PC-9 (cell line): ENCODE measurements at regions not wholly inside any gene's neighbourhood (a gene's known extent, or its start where the extent isn't known, plus 50 kb on each side); places are given as distances from the start of the nearest gene placed in this dataset.

Experiments
- BruUV-seq: library from RNA; stranded (reverse); fragments of 400-500 nt; replicated peaks from 2 replicates; lab custom pipeline; 2021; lab: Mats Ljungman, UMichigan
- CTCF ChIA-PET: fragments of 300-600 bp; sonication (Branson Sonifier 250); formaldehyde crosslinking; loops from one replicate; lab custom pipeline; 2022; ENCODE audit warnings: antibody characterized with exemption; lab: Charles Lee
- POLR2A ChIA-PET: fragments of 300-600 bp; sonication (Branson Sonifier 250); formaldehyde crosslinking; loops from one replicate; lab custom pipeline; 2022; ENCODE audit warnings: antibody characterized with exemption; ENCODE audit not compliant: unreplicated experiment; lab: Charles Lee
- DNase-seq, 2 experiments: peaks; one replicate each; pipeline versions ENCODE4 v3.0.0 to v3.0.0-alpha.2; 2015 to 2022; ENCODE audit warnings: mixed read lengths in 1 of 2
- H2AFZ ChIP-seq: fragments of 200-600 bp; sonication (generic); 2 replicates; pipeline ENCODE4 v1.8.1; 2017; ENCODE audit warnings: antibody characterized with exemption
- H3F3A ChIP-seq: fragments of 200-600 bp; sonication (generic); 2 replicates; pipeline ENCODE4 v1.8.1; 2017; ENCODE audit warnings: antibody characterized with exemption, mild to moderate bottlenecking, low read depth; ENCODE audit not compliant: insufficient read depth
- H3K27ac ChIP-seq: fragments of 200-600 bp; sonication (generic); 2 replicates; pipeline ENCODE4 v1.6.1; 2016; ENCODE audit warnings: mixed run types
- H3K27me3 ChIP-seq: fragments of 200-600 bp; sonication (generic); 2 replicates; pipeline ENCODE4 v1.6.1; 2016; ENCODE audit warnings: low read depth, mixed run types; ENCODE audit not compliant: insufficient read depth
- H3K36me3 ChIP-seq: fragments of 200-600 bp; sonication (generic); 2 replicates; pipeline ENCODE4 v1.6.1; 2016; ENCODE audit warnings: low read depth, mixed run types
- H3K4me1 ChIP-seq: fragments of 200-600 bp; sonication (generic); replicated peaks from 2 replicates; pipeline ENCODE4 v1.6.1; 2016; ENCODE audit warnings: mixed run types; ENCODE audit not compliant: insufficient read depth
- H3K4me2 ChIP-seq: fragments of 200-600 bp; sonication (generic); 2 replicates; pipeline ENCODE4 v1.6.1; 2017; ENCODE audit warnings: mixed run types
- H3K4me3 ChIP-seq: fragments of 200-600 bp; sonication (generic); 2 replicates; pipeline ENCODE4 v1.6.1; 2016; ENCODE audit warnings: mixed run types
- H3K79me2 ChIP-seq: fragments of 200-600 bp; sonication (generic); 2 replicates; pipeline ENCODE4 v1.6.1; 2017; ENCODE audit warnings: low read depth, mixed run types
- H3K9me2 ChIP-seq: fragments of 200-600 bp; sonication (generic); 2 replicates; pipeline ENCODE4 v1.8.1; 2017; ENCODE audit warnings: mild to moderate bottlenecking; ENCODE audit not compliant: insufficient read depth
- H3K9me3 ChIP-seq: fragments of 200-600 bp; sonication (generic); 2 replicates; pipeline ENCODE4 v1.8.1; 2016; ENCODE audit warnings: low read depth; ENCODE audit not compliant: insufficient read depth
- H4K20me1 ChIP-seq: fragments of 200-600 bp; sonication (generic); 2 replicates; pipeline ENCODE4 v1.8.1; 2017; ENCODE audit not compliant: insufficient read depth
- EZH2 ChIP-seq: fragments of 200-600 bp; sonication (generic); IDR thresholded peaks from 2 replicates; pipeline ENCODE4 v1.8.0; 2017; ENCODE audit warnings: antibody characterized with exemption, low read depth
- intact Hi-C: fragments of 100-400 bp; cut with micrococcal nuclease; formaldehyde crosslinking; loops from one replicate; pipeline ENCODE4 v1.10.0; 2022; ENCODE audit not compliant: unreplicated experiment
- TF ChIP-seq, protein P1 (sequence below): fragments of 200-600 bp; sonication (generic); conservative IDR thresholded peaks from 2 replicates; pipeline ENCODE4 v1.6.1; 2017; ENCODE audit warnings: mixed run types, antibody characterized with exemption, mild to moderate bottlenecking, moderate library complexity

DNA sequence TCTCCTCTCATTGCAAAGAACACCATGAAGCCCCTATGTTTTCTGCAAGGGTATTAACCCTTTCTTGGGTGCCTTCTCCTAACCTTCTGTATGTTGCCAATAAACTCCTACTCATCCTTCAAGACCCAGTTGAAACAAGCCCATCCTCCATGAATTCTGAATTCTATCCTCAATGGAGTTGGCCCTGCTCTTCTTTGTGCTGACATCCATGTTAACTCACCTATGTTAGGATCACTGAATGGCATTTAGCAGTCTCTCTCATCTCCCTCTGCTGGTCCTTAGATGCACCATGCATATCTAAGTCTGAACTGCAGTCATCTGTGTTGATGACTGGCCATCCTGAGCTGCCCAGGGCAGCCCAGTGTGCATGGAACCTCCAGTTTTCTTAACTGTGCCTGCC is 129.8 kb downstream of the BUB3 start:
- Histone ChIP-seq H3K79me2 (no peaks in the 10 kb centered on the region), H3K4me3 (no peak overlapping the region), H3K36me3 (no peaks in the 10 kb centered on the region), H3K27ac (no peak overlapping the region), H3K9me2 (no peaks in the 10 kb centered on the region; the same call in 1 of the 2 replicates), H2AFZ (no peak overlapping the region), H3K4me2 (no peak overlapping the region), H3F3A (no peaks in the 10 kb centered on the region), H3K4me1 (no peaks in the 10 kb centered on the region), H4K20me1 (no peaks in the 10 kb centered on the region), H3K9me3 (no peaks in the 10 kb centered on the region), H3K27me3 (no peaks in the 10 kb centered on the region)
- POLR2A ChIA-PET: no interaction called here
- no peak for DNase-seq
- TF ChIP-seq EZH2: no peak
- TF ChIP-seq, protein P1, sequence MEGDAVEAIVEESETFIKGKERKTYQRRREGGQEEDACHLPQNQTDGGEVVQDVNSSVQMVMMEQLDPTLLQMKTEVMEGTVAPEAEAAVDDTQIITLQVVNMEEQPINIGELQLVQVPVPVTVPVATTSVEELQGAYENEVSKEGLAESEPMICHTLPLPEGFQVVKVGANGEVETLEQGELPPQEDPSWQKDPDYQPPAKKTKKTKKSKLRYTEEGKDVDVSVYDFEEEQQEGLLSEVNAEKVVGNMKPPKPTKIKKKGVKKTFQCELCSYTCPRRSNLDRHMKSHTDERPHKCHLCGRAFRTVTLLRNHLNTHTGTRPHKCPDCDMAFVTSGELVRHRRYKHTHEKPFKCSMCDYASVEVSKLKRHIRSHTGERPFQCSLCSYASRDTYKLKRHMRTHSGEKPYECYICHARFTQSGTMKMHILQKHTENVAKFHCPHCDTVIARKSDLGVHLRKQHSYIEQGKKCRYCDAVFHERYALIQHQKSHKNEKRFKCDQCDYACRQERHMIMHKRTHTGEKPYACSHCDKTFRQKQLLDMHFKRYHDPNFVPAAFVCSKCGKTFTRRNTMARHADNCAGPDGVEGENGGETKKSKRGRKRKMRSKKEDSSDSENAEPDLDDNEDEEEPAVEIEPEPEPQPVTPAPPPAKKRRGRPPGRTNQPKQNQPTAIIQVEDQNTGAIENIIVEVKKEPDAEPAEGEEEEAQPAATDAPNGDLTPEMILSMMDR: peak; percentile 29; the same call in 1 of the 2 replicates
- no TSS peak for BruUV-seq
- CTCF ChIA-PET: no interaction called here
- intact Hi-C loops: no loop called here

DNA sequence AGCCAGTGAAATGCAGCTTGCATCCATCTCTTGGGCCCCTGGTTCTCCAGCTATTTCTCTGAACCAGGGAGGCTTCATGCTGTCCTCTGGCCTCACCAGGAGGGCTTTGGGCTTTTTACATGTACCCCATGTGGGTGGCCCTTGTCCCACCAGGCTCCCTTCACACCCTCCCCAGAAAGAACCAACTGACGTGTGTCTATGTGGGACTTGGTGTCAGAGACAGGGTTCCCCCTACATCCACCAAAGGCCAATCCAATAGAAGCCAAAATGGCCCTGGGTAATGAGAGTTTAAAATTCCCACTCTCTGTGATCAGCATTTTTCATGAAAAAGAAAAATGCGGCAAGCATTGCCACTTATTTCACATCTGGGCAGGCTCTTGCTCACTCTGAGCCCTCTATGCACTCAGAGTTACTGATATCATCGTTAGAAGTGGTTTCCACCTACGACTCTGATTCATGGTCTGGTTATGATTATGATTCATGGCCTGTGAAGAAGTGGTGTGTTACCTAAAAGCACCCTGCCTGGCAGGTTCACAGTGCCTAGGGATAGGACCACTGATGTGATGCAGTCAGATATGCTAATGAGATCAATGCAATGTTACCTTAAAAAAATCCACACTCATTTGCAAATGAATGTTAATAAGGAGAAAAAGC is 133.5 kb downstream of the BUB3 start:
- no peaks in the 10 kb centered on the region for H3K36me3 ChIP-seq
- no peaks in the 10 kb centered on the region for H3K27me3 ChIP-seq
- H3K9me2 ChIP-seq: no peaks in the 10 kb centered on the region
- no peak overlapping the region for H3K4me2 ChIP-seq
- H4K20me1 ChIP-seq: no peaks in the 10 kb centered on the region
- TF ChIP-seq, protein P1: no peak
- no peak for TF ChIP-seq EZH2
- ChIA-PET CTCF (no interaction called here), POLR2A (no interaction called here)
- peak in 1 of 2 experiments; percentile 70 for DNase-seq
- no TSS peak for BruUV-seq
- H3K79me2 ChIP-seq: no peaks in the 10 kb centered on the region
- H3F3A ChIP-seq: no peaks in the 10 kb centered on the region
- H3K4me1 ChIP-seq: no peaks in the 10 kb centered on the region
- no peaks in the 10 kb centered on the region for H3K9me3 ChIP-seq
- intact Hi-C loops: no loop called here
- no peak overlapping the region for H3K4me3 ChIP-seq
- peak overlapping the region; percentile 49; the same call in 1 of the 2 replicates for H3K27ac ChIP-seq
- H2AFZ ChIP-seq: no peak overlapping the region

DNA sequence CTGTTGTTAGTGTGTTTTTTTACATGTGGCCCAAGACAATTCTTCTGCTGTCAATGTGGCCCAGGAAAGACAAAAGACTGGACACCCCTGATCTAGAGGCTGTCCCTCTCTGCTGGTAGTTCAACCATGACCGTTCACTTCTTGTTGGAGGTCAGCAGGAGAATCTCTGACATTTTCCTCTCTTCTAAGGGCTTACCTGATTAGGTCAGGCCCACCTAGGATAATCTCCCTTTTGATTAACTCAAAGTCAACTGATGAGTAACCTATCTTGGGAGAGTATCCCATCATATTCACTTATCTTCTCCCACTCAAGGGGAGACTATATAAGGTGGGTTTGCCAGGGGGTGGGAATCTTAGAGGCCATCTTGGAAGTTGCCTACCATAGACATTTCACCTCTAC is 135.2 kb downstream of the BUB3 start:
- Histone ChIP-seq H3K27me3 (no peaks in the 10 kb centered on the region), H3K9me2 (no peaks in the 10 kb centered on the region), H3K27ac (no peak overlapping the region), H3K4me2 (no peak overlapping the region), H3F3A (no peaks in the 10 kb centered on the region), H3K9me3 (no peaks in the 10 kb centered on the region), H3K36me3 (no peaks in the 10 kb centered on the region), H3K4me3 (no peak overlapping the region), H3K4me1 (no peaks in the 10 kb centered on the region), H4K20me1 (no peaks in the 10 kb centered on the region), H2AFZ (no peak overlapping the region), H3K79me2 (no peaks in the 10 kb centered on the region)
- ChIA-PET POLR2A (no interaction called here), CTCF (no interaction called here)
- TF ChIP-seq EZH2: no peak
- TF ChIP-seq, protein P1: no peak
- intact Hi-C loops: no loop called here
- no TSS peak for BruUV-seq
- no peak for DNase-seq
